Parathyroid adenoma (tissue), 2 donors: ENCODE measurements at regions not wholly inside any gene's neighbourhood (a gene's known extent, or its start where the extent isn't known, plus 50 kb on each side); places are given as distances from the start of the nearest gene placed in this dataset.

Experiments
- H2AFZ ChIP-seq: fragments of 300-600 bp; sonication (generic); one replicate; pipeline ENCODE4 v1.7.0; 2017; ENCODE audit warnings: antibody characterized with exemption, mild to moderate bottlenecking
- H3K27ac ChIP-seq: fragments of 300-600 bp; sonication (generic); one replicate; pipeline ENCODE4 v1.7.0; 2017
- H3K27me3 ChIP-seq: fragments of 300-600 bp; sonication (generic); one replicate; pipeline ENCODE4 v1.7.0; 2017; ENCODE audit warnings: low read length; ENCODE audit not compliant: control insufficient read depth, insufficient read depth
- H3K36me3 ChIP-seq: fragments of 300-600 bp; sonication (generic); one replicate; pipeline ENCODE4 v1.7.0; 2017; ENCODE audit warnings: low read length; ENCODE audit not compliant: control insufficient read depth, insufficient read depth
- H3K4me1 ChIP-seq: fragments of 300-600 bp; sonication (generic); one replicate; pipeline ENCODE4 v1.7.0; 2017; ENCODE audit warnings: control low read depth
- H3K4me2 ChIP-seq: fragments of 300-600 bp; sonication (generic); one replicate; pipeline ENCODE4 v1.7.0; 2017; ENCODE audit warnings: low read length
- H3K4me3 ChIP-seq: fragments of 300-600 bp; sonication (generic); one replicate; pipeline ENCODE4 v1.7.0; 2017; ENCODE audit warnings: low read depth, low read length
- H3K79me2 ChIP-seq: fragments of 300-600 bp; sonication (generic); one replicate; pipeline ENCODE4 v1.7.0; 2017; ENCODE audit warnings: control low read depth
- H3K9ac ChIP-seq: fragments of 300-600 bp; sonication (generic); one replicate; pipeline ENCODE4 v1.7.0; 2017; ENCODE audit warnings: mild to moderate bottlenecking
- H3K9me3 ChIP-seq: fragments of 300-600 bp; sonication (generic); one replicate; pipeline ENCODE4 v1.7.0; 2017; ENCODE audit warnings: low read length; ENCODE audit not compliant: control insufficient read depth
- TF ChIP-seq, protein P1 (sequence below): fragments of 300-600 bp; sonication (generic); IDR thresholded peaks from one replicate; pipeline ENCODE4 v1.7.0; 2017; ENCODE audit warnings: antibody characterized with exemption, mild to moderate bottlenecking
- donor health status: primary hyperparathyroidism.

DNA sequence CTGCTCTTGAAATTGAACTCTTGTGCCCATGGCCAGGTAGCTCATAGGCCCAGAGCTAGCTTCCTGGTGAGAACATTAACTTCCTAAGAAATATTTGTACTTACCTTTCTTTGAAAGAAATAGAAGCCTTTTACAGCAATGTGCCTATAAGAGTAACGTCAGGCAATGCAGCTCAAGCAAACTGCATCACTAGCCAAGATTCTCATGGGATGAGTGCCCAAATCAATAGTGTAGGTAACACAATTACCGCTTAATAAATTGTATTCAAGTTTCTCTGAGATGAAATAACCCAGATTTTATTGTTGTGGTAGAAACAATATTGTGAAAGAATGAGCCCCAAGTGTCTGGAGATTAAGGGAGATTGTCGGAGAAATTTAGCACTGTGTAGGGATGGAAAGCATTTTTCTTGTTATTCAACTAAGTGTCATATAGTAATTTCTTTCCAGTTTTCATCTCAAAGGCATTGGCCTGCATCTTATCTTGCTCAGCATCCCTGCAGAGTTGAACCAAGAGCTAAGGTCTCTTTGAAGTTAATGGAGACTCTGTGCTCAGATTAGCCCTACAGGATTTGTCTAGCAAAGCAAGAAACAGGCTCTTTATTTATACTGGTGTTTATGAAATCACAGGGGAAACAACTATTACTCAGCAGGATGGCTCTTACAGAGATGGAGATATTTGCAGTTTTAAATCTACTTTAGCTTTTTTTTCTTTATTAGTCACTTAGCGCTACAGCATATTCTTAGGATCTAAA lies 321.0 kb upstream of the PDGFD start:
- Histone ChIP-seq H3K79me2 (no peaks in the 10 kb centered on the region), H3K9me3 (no peaks in the 10 kb centered on the region), H3K4me2 (no peak overlapping the region), H3K27ac (no peak overlapping the region), H3K9ac (no peak overlapping the region), H3K4me1 (no peaks in the 10 kb centered on the region), H3K4me3 (no peak overlapping the region), H2AFZ (no peak overlapping the region), H3K27me3 (no peaks in the 10 kb centered on the region), H3K36me3 (no peaks in the 10 kb centered on the region)
- TF ChIP-seq, protein P1, sequence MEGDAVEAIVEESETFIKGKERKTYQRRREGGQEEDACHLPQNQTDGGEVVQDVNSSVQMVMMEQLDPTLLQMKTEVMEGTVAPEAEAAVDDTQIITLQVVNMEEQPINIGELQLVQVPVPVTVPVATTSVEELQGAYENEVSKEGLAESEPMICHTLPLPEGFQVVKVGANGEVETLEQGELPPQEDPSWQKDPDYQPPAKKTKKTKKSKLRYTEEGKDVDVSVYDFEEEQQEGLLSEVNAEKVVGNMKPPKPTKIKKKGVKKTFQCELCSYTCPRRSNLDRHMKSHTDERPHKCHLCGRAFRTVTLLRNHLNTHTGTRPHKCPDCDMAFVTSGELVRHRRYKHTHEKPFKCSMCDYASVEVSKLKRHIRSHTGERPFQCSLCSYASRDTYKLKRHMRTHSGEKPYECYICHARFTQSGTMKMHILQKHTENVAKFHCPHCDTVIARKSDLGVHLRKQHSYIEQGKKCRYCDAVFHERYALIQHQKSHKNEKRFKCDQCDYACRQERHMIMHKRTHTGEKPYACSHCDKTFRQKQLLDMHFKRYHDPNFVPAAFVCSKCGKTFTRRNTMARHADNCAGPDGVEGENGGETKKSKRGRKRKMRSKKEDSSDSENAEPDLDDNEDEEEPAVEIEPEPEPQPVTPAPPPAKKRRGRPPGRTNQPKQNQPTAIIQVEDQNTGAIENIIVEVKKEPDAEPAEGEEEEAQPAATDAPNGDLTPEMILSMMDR: no peak

- Histone ChIP-seq H3K4me1 (no peaks in the 10 kb centered on the region), H3K36me3 (no peaks in the 10 kb centered on the region), H3K79me2 (no peaks in the 10 kb centered on the region), H3K27me3 (no peaks in the 10 kb centered on the region), H3K4me2 (no peak overlapping the region), H2AFZ (no peak overlapping the region), H3K4me3 (no peak overlapping the region), H3K9me3 (no peaks in the 10 kb centered on the region), H3K9ac (no peak overlapping the region), H3K27ac (no peak overlapping the region)
- TF ChIP-seq, protein P1: no peak
Observed at GRCh38 chr11:104476898-104477297, 313.0 kb upstream of the PDGFD start.

- no peak overlapping the region for H3K27ac ChIP-seq
Observed at GRCh38 chr11:104476454-104476853, 312.5 kb upstream of the PDGFD start.

GRCh38 chr11:104467404-104467803 lies 303.5 kb upstream of the PDGFD start:
- no peak overlapping the region for H3K4me2 ChIP-seq
- no peaks in the 10 kb centered on the region for H3K9me3 ChIP-seq
- H3K9ac ChIP-seq: no peak overlapping the region
- H3K79me2 ChIP-seq: no peaks in the 10 kb centered on the region
- no peaks in the 10 kb centered on the region for H3K27me3 ChIP-seq
- H3K4me3 ChIP-seq: no peak overlapping the region
- H3K4me1 ChIP-seq: no peaks in the 10 kb centered on the region
- no peak overlapping the region for H3K27ac ChIP-seq
- H3K36me3 ChIP-seq: no peaks in the 10 kb centered on the region
- TF ChIP-seq, protein P1: no peak
- H2AFZ ChIP-seq: no peak overlapping the region

More at GRCh38 chr11:104476454-104476853, 312.5 kb upstream of the PDGFD start:
- Histone ChIP-seq H3K27me3 (no peaks in the 10 kb centered on the region), H3K4me1 (no peaks in the 10 kb centered on the region), H3K36me3 (no peaks in the 10 kb centered on the region), H2AFZ (no peak overlapping the region), H3K4me2 (no peak overlapping the region), H3K9ac (no peak overlapping the region), H3K9me3 (no peaks in the 10 kb centered on the region), H3K79me2 (no peaks in the 10 kb centered on the region), H3K4me3 (no peak overlapping the region)
- TF ChIP-seq, protein P1: no peak

DNA sequence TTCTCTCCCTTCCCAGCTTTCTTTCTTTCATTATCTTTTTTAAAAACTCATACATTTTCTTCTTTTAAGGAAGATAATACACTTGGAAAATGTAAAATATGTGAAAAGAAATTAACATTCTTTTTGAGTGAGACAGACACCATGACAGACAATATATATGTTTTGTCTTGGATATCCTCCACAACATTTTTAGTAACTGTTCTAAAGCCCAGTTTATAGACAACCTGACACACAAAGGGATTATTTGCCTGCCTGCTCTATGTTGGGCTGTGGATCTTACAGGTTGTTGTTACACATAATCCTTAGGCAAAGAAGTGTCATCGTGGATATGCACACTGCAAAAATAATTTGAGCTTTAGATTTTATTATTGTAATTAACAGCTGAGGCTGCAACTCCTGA lies 301.4 kb upstream of the PDGFD start:
- Histone ChIP-seq H3K9ac (no peak overlapping the region), H3K79me2 (no peaks in the 10 kb centered on the region), H3K4me1 (no peaks in the 10 kb centered on the region), H3K4me2 (no peak overlapping the region), H3K4me3 (no peak overlapping the region), H3K27me3 (no peaks in the 10 kb centered on the region), H3K36me3 (no peaks in the 10 kb centered on the region), H2AFZ (no peak overlapping the region), H3K27ac (no peak overlapping the region), H3K9me3 (no peaks in the 10 kb centered on the region)
- TF ChIP-seq, protein P1: no peak
